Posterior cingulate gyrus (tissue), 11 donors: ENCODE measurements at regions not wholly inside any gene's neighbourhood (a gene's known extent, or its start where the extent isn't known, plus 50 kb on each side); places are given as distances from the start of the nearest gene placed in this dataset.

Experiments
- DNase-seq, 10 donors: peaks; one replicate each; pipeline versions ENCODE4 v3.0.0 to v3.0.0-alpha.2; 2020 to 2021; ENCODE audit warnings: mixed read lengths in 3 of 10
- intact Hi-C: fragments of 100-400 bp; cut with DNase I; formaldehyde crosslinking; loops from one replicate; pipeline ENCODE4 v1.15.1; 2023

DNA sequence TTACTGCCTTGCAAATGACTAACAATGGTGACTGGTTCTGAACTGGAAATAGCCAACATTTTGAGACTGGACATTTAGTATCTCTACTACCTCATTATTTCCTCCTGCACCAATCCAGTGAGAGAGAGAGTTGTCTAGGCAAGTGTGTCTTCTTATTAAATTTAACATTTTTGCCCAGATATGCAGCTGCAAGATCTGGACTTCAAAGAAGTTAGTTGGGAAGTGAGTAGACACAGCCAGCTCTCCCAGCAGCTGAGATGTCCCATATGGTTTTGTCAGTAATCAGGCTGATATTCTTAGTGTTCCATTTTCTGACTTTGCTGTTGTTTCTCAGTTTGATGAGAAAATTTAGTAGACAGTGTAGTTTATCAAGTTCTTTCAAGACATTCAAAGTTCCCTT lies 1778.8 kb upstream of the CDH6 start:
- no peak for DNase-seq
- intact Hi-C loops: no loop called here

DNA sequence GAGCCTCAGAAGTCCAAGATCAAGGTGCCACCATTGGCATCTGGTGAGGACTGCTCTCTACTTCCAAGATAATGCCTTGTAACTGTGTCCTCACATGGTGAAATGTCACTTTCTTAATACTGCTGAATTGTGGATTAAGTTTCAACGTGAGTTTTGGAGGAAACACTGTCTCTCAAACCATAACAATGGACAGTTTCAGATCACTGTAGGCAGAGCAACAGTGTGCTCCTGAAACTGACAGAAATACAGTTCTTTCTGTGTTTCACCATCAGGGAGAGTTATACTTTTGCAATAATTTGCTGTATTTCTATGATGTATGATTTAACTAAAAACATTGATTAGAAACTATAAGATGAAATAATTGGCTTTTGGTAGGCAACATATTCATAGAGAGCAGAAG lies 1780.5 kb upstream of the CDH6 start:
- no peak for DNase-seq
- intact Hi-C loops: no loop called here

DNA sequence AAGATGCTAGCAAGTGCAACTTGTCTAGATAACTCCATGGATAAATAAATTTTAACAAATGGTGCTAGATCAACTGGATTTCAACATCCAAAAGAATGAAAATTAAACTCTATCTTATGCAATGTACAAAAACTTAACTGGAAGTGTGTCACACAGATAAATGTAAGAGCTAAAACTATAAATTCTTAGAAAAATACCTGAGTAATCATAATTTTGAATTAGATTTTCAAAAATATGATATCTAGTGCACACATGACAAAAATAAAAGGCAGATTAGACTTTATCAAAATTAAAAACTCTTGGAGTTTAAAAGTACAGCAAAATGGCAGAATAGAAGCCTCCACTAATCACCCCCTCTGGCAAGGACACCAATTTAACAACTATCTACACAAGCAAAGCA lies 1791.2 kb upstream of the CDH6 start:
- intact Hi-C loops: no loop called here
- DNase-seq: no peak

DNA sequence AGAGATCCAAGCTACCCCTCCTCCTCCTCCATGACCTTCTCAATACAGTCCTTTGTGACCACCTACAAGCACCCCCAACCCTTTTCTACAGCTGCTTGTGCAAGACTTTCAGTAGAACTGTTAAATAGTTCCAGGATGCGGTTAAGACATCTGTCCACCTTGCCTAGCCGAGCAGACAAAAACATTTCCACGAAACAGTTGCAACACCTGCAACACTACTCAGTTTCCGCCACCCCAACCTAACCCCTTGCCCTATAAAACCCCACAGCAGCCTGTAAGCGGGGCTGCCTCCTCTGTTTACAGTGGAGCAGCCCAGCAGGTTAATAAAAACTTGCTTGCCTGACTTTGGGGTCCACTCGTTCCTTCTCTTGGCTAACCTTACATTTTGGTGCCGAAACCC lies 1803.5 kb upstream of the CDH6 start:
- intact Hi-C loops: no loop called here
- peak in 1 of 10 donors; percentile 36 for DNase-seq

DNA sequence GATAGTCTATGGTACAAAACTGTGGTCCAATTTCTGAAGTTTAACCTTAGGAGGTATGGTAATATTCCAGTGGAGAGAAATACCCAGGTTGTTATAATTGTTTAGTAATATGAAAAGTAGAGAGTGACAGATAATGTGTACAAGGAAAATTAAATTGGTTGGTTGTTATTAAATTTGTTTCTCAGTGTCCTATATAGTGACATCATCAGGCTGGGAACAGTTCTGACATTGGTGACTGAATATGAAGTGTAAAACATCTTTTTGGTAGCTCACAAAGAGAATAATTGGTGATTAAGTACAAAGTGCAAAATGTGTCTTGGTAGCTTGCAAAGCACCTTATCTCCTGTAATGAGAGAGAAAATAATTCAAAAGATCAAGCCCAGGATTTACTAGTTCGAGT lies 1806.1 kb upstream of the CDH6 start:
- intact Hi-C loops: no loop called here
- DNase-seq: no peak

DNA sequence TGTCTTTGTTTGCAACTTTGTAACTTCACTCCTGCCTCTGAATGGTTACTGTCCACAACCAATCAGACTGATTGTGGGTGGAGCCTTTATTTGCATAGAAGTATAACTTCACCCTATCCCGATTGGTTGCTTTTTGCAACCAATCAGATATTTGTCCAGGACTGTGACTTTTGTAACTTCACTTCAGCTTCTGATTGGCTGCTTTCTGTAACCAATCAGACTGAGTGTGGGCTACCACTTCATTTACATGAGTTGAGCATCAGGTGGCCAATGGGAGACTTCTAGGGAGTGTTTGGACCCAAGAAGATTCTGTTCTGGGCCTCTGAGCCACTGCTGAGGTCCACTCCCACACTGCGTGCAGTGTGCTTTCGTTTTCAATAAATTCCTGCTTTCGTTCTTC lies 1810.7 kb upstream of the CDH6 start:
- peak in 1 of 10 donors; percentile 22 for DNase-seq
- intact Hi-C loops: no loop called here

DNA sequence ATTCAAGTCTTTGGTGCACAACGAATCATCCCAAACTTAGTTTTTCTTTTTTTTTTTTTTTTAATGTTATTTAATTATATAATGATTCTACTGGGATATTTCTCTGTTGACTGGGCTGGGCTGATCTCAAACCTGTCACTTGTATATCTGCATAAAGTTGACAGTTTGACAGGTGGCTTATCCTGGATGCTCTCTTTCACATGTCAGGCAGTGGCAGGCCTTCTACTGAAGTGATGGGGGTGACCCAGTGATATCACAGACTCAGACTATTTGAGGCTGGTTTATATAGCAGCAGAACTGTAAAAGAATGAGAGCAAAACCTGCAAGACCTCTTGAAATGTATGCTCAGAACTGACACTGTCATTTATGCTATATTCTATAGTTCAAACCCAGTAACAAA lies 1813.5 kb upstream of the CDH6 start:
- intact Hi-C loops: no loop called here

DNA sequence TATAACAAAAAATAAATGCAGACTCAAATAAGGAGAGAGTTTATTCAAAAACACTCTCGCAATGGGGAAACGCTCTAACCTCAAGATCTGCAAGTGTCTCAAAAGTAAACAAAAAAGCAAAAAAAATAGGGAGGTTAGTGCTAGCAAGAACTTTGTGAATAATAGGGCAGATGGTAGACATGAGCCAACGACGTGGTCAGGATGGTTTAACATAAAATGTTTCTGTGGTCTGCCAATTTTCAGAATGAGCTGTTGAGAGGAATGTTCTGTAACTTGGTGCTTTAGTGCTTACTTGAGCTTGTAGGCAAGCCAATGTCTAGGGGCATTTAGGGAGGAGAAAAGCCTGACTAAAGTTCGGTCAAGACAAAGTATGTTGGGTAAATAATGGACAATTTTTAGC lies 1813.9 kb upstream of the CDH6 start:
- DNase-seq: no peak

More for the DNA sequence above, 1813.5 kb upstream of the CDH6 start:
- no peak for DNase-seq

DNA sequence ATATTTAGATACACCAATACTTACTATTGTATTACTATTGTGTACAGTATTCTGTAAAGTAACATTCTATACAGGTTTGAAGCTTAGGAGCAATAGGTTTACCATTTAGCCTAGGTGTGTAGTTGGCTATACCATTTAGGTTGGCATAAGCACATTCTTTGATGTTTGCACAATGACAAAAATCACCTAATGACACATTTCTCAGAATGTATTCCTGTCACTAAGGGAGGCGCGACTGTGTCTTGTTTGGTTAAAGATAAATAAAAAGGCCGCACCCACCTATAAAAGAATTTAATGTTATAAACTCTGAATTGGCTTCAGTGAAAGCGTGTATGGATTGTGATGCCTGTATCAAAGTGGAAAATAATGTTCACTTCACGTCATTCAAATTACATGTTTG lies 1815.4 kb upstream of the CDH6 start:
- DNase-seq: no peak
- intact Hi-C loops: no loop called here

More for the DNA sequence above, 1813.9 kb upstream of the CDH6 start:
- intact Hi-C loops: no loop called here

DNA sequence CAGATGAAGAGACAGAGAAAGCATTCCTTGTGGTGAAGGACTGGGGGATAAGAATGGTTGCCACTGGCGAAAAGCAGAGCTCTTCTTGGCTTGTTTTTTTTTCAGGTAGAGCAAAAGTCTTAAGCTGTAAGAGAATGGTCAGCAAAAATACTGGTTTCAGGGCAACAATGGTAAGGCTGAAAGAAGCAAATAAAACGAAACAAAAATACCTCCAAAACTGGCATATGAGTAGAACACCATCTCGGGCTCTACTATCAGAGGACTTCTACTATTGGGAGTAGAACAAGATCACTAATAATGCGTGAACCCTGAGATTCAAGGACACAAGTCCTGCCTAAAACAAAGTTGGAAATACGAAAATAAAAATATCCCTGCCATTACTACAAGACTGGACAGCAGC lies 1823.2 kb upstream of the CDH6 start:
- DNase-seq: no peak
- intact Hi-C loops: no loop called here

DNA sequence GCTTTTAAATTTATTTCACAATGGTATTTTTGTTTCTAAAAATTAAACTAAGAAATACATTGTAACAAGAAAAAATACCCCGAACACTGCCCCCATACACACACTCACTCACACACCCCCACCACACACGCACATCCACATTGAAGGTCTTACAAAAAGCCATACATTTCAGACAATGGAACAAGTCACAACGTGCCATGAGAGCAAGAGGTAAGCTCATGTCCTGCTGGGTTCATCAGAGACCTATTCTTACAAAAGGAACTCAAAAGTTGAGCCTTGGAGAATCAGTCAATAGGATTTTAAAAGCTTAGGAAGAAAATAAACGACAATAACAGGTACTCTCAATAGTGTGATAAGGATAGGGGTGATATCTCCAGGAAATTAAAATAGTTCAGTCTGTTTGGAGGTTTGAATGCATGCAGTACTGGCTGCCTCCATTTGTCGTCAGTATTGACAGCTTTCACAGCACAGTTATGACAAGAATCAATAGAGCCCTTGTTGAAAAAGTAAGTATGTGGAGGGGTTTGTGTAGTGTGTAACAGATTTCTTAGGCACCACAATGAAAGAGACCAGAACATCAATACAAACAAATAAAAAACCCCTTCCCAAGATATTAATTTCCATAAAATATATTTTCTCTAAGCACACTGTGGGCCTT lies 1826.2 kb upstream of the CDH6 start:
- no peak for DNase-seq

DNA sequence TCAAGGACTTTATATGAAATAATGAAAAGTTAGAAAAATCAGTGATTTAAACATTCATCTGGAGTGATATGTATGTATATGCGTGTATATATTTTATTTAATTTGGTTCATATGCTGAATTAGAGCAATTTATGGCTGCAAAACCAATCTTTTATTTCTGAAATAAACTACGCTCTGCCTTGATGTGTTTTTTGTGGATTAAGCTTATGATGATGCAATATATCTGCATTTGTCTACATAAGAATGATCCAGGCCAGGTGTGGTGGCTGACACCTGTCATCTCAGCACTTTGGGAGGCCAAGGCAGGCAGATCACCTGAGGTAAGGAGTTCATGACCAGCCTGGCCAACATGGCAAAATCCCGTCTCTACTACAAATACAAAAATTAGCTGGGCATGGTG lies 1842.3 kb upstream of the CDH6 start:
- intact Hi-C loops: no loop called here

More for the DNA sequence above, 1826.2 kb upstream of the CDH6 start:
- intact Hi-C loops: loop anchor here (2.0 kb wide), 1 partner anchor 331 kb away; no protein-coding TSS in a partner anchor

DNA sequence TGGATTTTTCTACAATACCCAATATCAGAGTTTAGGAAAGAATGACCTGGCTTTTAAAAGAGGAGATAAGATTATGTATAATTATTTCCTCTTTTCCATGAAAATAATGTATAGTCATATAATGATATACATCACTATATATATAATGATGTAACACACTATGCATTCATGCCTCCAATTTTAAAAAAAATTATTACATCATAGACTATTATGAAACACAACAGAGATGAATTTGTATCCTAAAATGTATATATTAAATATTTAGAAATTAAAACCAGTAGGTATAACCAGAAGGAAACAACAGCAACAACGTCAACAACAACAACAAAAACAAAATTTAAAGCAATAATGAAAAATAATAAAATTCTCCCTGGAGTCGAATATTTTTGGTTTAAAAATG lies 1856.5 kb upstream of the CDH6 start:
- intact Hi-C loops: no loop called here
- no peak for DNase-seq

More for the DNA sequence above, 1842.3 kb upstream of the CDH6 start:
- peak in 1 of 10 donors; percentile 20 for DNase-seq

DNA sequence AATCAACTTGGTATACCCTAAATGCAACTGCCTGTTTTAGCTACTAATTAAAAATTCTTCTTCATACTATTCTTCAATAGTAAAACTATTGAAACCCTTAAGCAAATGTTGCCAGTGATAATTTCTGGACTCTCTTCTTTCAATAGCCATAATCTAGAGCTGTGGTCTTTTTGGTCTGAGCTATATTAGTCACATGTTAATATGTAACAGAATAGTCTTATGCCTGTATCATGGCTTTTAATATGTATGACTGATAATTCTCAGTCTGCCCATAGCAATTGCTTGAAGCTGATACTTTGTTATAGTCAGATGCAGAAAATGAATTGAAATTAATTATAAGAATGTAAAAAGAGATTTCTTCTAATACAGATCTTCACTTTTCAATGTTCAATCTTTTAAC lies 1871.9 kb upstream of the CDH6 start:
- intact Hi-C loops: no loop called here
- no peak for DNase-seq

DNA sequence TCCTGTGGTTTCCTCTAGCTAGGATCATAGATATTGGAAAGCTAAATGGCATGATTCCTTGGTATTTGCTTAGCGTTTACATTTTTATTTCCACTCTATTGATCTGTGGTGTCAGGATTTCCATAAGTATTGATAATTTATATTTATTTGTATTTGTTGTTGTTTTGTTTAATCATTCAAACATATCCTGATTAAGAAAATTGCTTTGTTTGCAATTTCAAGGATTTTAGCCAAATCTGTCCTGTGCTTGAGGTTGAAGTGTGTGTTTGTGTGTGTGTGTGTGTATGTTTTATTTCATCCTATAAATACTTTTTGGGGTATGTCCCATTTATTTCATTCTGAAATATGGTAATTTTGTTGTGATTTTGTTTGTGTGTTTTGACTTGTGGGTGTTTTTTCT lies 1884.1 kb upstream of the CDH6 start:
- intact Hi-C loops: no loop called here
- DNase-seq: no peak

DNA sequence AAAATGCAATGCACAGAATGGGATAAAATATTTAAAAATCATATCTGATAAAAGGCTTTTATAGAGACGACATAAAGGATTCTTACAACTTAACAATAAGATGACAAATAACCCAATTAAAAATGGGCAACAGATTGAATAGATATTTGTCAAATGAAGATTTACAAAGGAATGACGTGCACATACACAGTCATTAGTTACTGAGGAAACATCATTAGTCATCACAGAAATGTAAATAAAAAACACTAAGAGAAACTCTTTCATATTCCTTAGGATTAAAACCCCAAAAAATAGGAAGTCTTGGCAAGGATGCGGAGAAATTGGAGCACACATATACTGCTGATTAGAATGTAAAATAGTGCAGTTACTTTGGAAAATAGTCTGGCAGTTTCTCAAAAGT lies 1886.0 kb upstream of the CDH6 start:
- DNase-seq: no peak
- intact Hi-C loops: no loop called here

DNA sequence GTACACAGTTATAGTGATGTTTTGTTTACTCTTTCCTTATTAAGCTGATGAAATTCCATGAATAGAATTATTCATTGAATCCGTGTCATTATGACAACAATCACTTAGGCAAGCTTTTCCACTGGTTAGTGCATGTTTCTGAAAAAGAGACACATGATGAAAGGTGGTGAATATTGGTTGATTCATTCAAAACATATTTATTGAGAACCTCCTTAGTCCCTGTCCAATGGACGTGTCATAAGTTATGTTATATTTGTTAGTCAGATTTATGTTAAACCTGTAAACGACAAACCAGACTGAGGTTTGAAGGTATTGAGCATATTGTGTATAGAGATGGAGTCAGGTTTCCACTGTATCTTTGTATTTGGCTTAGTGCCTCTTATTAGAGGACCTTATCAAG lies 1888.9 kb upstream of the CDH6 start:
- intact Hi-C loops: no loop called here
- no peak for DNase-seq

DNA sequence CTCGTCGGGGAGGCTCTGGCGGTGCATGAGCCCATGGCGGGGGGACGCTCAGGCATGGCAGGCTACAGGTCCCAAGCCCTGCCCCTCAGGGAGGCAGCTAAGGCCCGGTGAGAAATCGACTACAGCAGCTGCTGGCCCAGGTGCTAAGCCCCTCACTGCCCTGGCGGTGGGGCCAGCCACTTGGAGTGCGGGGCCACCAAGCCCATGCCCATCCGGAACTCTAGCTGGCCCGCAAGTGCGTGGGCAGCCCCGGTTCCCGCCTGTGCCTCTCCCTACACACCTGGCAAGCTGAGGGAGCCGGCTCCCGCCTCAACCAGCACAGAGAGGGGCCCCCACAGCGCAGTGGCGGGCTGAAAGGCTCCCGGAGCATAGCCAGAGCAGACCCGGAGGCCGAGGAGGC lies 1896.9 kb upstream of the CDH6 start:
- intact Hi-C loops: no loop called here

DNA sequence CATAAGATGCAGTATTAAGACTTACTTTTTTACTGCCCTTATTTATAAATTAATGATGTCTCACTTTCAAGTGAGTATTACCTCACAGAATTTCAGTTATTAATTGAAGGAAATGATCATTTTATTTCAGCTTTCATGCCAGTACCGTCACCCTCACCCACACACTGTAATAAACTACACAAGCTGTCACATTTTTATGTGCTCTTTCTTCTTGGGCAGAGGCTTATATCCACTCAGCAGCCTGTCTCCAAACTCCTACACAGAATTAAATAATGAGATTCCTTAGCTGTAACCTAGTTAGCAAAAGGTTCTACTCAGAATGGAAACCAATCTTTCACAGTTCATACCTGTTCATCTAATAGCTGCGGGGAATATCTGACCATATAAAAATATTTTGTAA lies 1915.8 kb upstream of the CDH6 start:
- intact Hi-C loops: no loop called here
- no peak for DNase-seq

More for the DNA sequence above, 1896.9 kb upstream of the CDH6 start:
- DNase-seq: peak in 3 of 10 donors; percentile 54 to 84 (median 78)

DNA sequence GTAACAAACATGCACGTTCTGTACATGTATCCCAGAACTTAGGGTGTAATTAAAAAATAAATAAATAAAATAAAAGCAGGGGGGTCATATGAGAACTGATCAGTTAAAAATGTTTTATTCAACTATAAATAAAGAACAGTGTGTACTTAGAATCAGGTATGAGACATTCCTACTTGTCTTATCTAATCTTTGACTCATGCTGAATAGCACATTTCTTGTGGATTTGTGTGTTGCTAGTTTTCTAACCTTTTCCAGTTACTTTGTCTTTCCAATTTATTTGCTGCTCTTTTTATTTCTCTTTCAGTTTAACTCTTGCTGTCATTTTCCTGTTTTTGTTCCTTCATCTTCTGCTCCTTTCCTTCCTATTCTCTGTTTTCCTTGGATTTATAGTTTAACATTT lies 1917.1 kb upstream of the CDH6 start:
- DNase-seq: no peak
- intact Hi-C loops: no loop called here

DNA sequence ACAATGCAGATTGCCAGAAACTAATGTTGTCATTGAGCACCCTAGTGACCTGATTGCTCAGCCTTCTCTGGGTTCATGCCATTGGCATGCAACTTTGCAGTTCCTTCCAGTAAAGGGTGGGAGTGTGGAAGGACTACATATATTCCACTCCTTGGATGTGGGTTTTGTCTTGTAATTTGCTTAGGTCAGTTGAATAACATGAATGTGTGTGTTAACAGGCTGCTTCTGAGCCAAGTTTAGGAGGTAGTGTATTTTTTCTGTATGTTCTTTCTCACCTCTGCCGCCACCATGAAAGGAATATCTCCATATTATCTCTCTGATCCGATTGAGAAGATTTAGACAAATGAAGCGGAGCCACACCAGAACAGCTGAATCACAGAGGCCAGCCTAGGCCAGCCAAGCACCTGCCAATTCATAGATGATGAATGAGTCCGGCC lies 1929.6 kb upstream of the CDH6 start:
- intact Hi-C loops: no loop called here
- DNase-seq: no peak

DNA sequence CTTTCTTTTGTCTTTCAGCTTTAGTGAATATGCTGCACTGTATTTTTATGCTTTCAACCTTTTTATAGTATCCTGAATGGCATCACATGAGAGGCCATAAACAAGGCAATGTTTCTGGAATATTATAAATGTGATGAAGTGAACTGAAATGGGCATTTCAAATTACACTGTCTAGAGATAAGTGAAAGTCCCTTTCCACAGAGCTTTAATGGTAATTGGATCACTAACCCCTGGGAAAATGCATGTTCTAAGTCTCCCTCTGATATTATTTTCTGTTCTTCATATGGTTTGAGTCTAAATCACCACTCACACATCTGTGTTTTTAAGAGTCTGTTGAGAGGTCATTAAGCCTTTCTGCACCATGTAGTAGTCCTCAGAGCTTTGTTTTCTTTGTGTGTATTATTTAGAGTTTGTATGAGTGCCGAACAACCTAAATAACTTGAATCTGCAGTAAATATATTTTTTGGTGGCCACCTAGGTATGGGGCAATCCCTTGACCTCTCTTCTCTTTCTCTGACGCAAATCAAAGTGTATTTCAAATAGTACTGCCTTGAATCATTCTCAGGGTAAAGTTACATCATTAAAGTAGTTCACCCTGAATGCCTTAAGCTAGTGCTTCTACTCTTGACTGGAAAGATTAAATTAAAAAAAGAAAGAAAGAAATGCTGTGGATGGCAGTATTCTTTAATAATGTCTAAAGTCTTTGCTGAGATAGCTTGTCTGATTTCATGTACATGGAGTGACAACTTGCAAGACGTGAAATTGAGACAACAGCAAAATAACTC lies 1931.0 kb upstream of the CDH6 start:
- intact Hi-C loops: no loop called here
- DNase-seq: no peak
